NB4 (cell line): ENCODE measurements at regions not wholly inside any gene's neighbourhood (a gene's known extent, or its start where the extent isn't known, plus 50 kb on each side); places are given as distances from the start of the nearest gene placed in this dataset.

ENCODE experiments used
- POLR2A ChIP-seq: IDR thresholded peaks from 2 replicates; pipeline ENCODE4 v1.6.1; 2011; ENCODE audit warnings: mild to moderate bottlenecking; ENCODE audit not compliant: insufficient read length; ENCODE audit errors: extremely low read depth
- TF ChIP-seq, protein P1 (sequence below): IDR thresholded peaks from one replicate; pipeline ENCODE4 v1.5.1; 2012; ENCODE audit warnings: low read depth, low read length

DNA sequence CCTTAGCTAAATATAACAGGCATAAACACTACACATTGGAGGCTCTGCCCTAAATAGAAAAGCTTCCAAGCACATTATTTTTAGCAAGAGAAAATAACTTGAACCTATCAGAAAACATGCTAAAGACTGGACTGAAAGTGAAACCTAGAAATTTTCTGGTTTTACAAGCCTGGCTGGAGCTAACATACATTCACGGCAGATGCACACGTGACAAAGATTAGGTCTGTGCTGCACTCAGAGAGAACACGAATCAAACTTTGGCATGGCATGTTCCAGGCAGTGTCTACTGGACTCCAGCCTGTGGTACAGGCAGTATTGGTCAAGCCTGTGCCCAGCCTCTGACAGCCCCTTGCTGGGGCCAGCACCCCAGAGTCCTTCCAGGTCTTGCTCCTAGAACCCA, 94.1 kb upstream of the PCBD1 start:
- TF ChIP-seq, protein P1, sequence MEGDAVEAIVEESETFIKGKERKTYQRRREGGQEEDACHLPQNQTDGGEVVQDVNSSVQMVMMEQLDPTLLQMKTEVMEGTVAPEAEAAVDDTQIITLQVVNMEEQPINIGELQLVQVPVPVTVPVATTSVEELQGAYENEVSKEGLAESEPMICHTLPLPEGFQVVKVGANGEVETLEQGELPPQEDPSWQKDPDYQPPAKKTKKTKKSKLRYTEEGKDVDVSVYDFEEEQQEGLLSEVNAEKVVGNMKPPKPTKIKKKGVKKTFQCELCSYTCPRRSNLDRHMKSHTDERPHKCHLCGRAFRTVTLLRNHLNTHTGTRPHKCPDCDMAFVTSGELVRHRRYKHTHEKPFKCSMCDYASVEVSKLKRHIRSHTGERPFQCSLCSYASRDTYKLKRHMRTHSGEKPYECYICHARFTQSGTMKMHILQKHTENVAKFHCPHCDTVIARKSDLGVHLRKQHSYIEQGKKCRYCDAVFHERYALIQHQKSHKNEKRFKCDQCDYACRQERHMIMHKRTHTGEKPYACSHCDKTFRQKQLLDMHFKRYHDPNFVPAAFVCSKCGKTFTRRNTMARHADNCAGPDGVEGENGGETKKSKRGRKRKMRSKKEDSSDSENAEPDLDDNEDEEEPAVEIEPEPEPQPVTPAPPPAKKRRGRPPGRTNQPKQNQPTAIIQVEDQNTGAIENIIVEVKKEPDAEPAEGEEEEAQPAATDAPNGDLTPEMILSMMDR: no peak
- TF ChIP-seq POLR2A: no peak
